Right lobe of liver (tissue), 6 donors: ENCODE measurements at regions not wholly inside any gene's neighbourhood (a gene's known extent, or its start where the extent isn't known, plus 50 kb on each side); places are given as distances from the start of the nearest gene placed in this dataset.

ENCODE experiments used
- ATAC-seq, 4 donors: fragments of 200-7000 bp; cut with Tn5 transposase; one replicate each; pipeline ENCODE4 v1.9.1; 2020; ENCODE audit warnings: mild to moderate bottlenecking in 4 of 4, moderate library complexity in 4 of 4
- DNase-seq, 3 donors: peaks; one replicate each; pipeline ENCODE4 v3.0.0-alpha.2; 2020
- H3K27ac ChIP-seq, 3 donors: fragments of 200-600 bp; one replicate each; pipeline ENCODE4 v1.8.0; 2022
- H3K27me3 ChIP-seq, 2 donors: fragments of 200-600 bp; one replicate each; pipeline ENCODE4 v1.8.0; 2022
- H3K36me3 ChIP-seq, 4 donors: fragments of 200-600 bp; sonication (generic) in 1 of 4; one replicate each; pipeline versions ENCODE4 v1.5.1 to v1.8.0; 2017 to 2022; ENCODE audit warnings: control low read depth in 1 of 4
- H3K4me1 ChIP-seq, 4 donors: fragments of 200-600 bp; sonication (generic) in 1 of 4; one replicate each; pipeline versions ENCODE4 v1.5.1 to v1.8.0; 2017 to 2022; ENCODE audit warnings: control low read depth in 1 of 4
- H3K4me3 ChIP-seq, 3 donors: fragments of 200-600 bp; one replicate each; pipeline ENCODE4 v1.8.0; 2022
- H3K9me3 ChIP-seq, 4 donors: fragments of 200-600 bp; sonication (generic) in 1 of 4; one replicate each; pipeline versions ENCODE4 v1.5.1 to v1.8.0; 2017 to 2022; ENCODE audit warnings: control low read depth in 1 of 4
- POLR2A ChIP-seq: fragments of 450-650 bp; IDR thresholded peaks from one replicate; pipeline ENCODE4 v1.6.1; 2017; ENCODE audit warnings: antibody characterized with exemption, mild to moderate bottlenecking
- WGBS: methylation state at CpG from one replicate; pipeline ENCODE4 v1.1.6; 2018; ENCODE audit warnings: low coverage, low lambda C conversion rate; ENCODE audit not compliant: insufficient coverage; ENCODE audit errors: missing lambda C conversion rate; 5-methylcytosine and 5-hydroxymethylcytosine counted together
- intact Hi-C, 2 donors: fragments of 100-400 bp; cut with DNase I; formaldehyde crosslinking; loops; one replicate each; pipeline versions ENCODE4 v1.11.2 to v1.14.1; 2022
- TF ChIP-seq, protein P1 (sequence below), 4 donors: fragments of 200-600 bp in 3 of 4; fragments of 450-650 bp in 1 of 4; IDR thresholded peaks; one replicate each; pipeline versions ENCODE4 v1.5.1 to v1.8.0; 2016 to 2022; ENCODE audit warnings: antibody characterized with exemption in 4 of 4, mild to moderate bottlenecking in 2 of 4
- donor health status: DM: no; HTN: yes; CAD: no.
- donor health status: DM: no; HTN: no; CAD: no.
- donor health status: DM: no; HTN: no; CAD: no.
- donor health status: DM: no; HTN: yes; CAD: no.
- donor health status: DM: no; HTN: yes; CAD: no.

DNA sequence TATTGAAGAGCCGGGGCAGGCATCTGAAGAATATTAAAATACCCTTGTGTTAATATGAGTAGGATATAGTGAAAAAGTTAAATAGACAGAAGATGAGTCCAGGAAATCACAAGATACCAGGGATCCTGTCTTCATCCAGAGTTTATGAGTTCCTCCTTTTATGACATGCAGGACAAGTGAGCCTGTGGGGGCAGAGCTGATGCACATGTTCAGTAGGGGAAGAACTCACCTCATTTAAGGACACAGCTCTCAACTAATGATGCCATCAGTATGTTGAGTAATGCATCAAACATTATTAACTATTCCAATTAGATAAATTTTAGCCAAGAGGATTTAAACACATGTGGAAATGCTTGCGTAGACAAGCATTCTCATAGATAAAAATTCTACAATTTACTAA is 435.8 kb upstream of the AKR1E2 start:
- Histone ChIP-seq H3K4me1 (no peaks in the 10 kb centered on the region), H3K4me3 (no peak overlapping the region), H3K9me3 (no peaks in the 10 kb centered on the region), H3K36me3 (no peaks in the 10 kb centered on the region), H3K27me3 (no peaks in the 10 kb centered on the region), H3K27ac (no peak overlapping the region)
- TF ChIP-seq, protein P1, sequence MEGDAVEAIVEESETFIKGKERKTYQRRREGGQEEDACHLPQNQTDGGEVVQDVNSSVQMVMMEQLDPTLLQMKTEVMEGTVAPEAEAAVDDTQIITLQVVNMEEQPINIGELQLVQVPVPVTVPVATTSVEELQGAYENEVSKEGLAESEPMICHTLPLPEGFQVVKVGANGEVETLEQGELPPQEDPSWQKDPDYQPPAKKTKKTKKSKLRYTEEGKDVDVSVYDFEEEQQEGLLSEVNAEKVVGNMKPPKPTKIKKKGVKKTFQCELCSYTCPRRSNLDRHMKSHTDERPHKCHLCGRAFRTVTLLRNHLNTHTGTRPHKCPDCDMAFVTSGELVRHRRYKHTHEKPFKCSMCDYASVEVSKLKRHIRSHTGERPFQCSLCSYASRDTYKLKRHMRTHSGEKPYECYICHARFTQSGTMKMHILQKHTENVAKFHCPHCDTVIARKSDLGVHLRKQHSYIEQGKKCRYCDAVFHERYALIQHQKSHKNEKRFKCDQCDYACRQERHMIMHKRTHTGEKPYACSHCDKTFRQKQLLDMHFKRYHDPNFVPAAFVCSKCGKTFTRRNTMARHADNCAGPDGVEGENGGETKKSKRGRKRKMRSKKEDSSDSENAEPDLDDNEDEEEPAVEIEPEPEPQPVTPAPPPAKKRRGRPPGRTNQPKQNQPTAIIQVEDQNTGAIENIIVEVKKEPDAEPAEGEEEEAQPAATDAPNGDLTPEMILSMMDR (IDR thresholded peaks at IDR 0.05): no peak
- TF ChIP-seq POLR2A: no peak
- WGBS: 87% methylated on average over 2 of the region's 2 CpGs
- no peak for ATAC-seq
- no peak for DNase-seq
- intact Hi-C loops: no loop called here

DNA sequence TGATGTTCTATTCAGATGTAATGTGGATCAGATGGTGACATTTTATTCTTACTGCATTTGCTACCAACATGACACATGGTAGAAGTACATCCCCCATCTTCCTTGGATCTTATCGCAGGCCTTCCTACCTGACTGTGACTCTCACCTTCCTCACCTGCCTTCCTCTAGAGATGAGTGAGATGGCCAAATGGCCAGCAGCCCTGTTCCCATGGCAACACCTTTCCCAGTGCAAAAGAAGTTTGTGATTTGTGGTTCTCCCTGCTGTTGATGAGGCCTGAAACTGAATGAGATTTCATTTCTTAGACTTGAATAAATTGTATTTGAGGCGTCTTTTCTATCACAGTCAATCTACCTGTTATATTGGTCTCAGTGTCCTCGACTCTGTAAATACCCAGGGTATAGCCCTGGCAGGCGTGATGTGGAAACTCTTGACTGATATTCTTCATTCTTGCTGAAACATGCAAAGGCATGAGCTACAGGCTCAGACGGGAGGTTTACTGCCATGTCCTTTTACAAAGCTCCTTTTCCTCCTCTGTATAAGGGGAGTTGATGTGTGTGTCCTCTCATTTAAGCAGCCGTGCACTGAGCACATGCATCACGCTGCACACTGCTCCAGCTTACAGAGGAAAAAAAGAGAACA is 440.7 kb upstream of the AKR1E2 start:
- no peak overlapping the region for H3K27ac ChIP-seq
- no peaks in the 10 kb centered on the region for H3K36me3 ChIP-seq
- 66% methylated on average over 7 of the region's 7 CpGs for WGBS
- TF ChIP-seq, protein P1 (IDR thresholded peaks at IDR 0.05): no peak
- no peak for TF ChIP-seq POLR2A
- no peak overlapping the region for H3K4me3 ChIP-seq
- no peaks in the 10 kb centered on the region for H3K4me1 ChIP-seq
- ATAC-seq: no peak
- intact Hi-C loops: no loop called here
- H3K27me3 ChIP-seq: no peaks in the 10 kb centered on the region
- no peak for DNase-seq
- no peaks in the 10 kb centered on the region for H3K9me3 ChIP-seq

DNA sequence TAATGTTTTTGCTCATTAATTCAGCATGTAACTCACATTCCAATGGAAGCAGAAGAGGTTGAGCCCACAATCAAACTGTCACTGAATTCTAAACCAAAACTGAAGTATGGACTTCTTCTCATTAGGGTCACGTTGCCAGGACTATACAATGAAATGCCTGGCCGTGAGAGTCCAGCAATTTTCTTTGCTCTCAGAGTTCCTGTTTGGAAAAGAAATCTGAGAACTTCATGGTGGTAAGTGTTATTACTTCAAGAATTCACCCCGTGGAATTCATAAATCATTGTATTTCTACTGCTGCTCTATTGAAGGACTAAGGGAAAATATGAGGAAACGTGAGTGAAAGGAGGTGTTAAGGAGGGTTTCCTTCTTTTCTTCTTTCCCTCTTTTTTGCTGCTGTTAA is 441.8 kb upstream of the AKR1E2 start:
- intact Hi-C loops: no loop called here
- TF ChIP-seq POLR2A: no peak
- TF ChIP-seq, protein P1 (IDR thresholded peaks at IDR 0.05): no peak
- Histone ChIP-seq H3K36me3 (no peaks in the 10 kb centered on the region), H3K4me3 (no peak overlapping the region), H3K9me3 (no peaks in the 10 kb centered on the region), H3K27ac (no peak overlapping the region), H3K27me3 (no peaks in the 10 kb centered on the region), H3K4me1 (no peaks in the 10 kb centered on the region)
- DNase-seq (no peak), ATAC-seq (no peak)
- WGBS: 44% methylated on average over 4 of the region's 4 CpGs

DNA sequence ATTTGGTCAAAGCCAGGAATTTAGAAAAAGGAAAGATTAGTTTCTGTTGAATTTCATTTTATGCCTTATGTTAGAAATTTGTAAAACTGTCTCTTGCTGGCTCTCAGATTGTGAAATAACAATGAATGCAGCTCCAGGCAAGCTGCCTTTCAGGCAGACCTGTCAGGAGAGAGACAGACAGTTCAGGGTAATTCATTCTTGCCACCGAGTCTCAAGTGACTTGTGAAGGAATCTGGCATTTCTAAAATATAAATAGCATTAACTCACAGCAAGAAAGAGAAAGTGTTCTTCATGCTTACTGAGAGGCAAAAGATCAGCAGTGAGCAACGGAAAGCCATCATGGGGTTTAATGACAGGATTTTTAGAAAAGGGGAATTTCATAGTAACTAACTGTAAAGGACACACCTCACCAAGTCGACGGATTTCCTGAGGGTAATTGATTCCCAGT is 442.3 kb upstream of the AKR1E2 start:
- Histone ChIP-seq H3K4me3 (no peak overlapping the region), H3K9me3 (no peaks in the 10 kb centered on the region), H3K27ac (no peak overlapping the region), H3K36me3 (no peaks in the 10 kb centered on the region), H3K27me3 (no peaks in the 10 kb centered on the region), H3K4me1 (no peaks in the 10 kb centered on the region)
- TF ChIP-seq, protein P1 (IDR thresholded peaks at IDR 0.05): no peak
- TF ChIP-seq POLR2A: no peak
- DNase-seq: no peak
- WGBS: 16% methylated on average over 4 of the region's 4 CpGs
- no peak for ATAC-seq
- intact Hi-C loops: no loop called here

DNA sequence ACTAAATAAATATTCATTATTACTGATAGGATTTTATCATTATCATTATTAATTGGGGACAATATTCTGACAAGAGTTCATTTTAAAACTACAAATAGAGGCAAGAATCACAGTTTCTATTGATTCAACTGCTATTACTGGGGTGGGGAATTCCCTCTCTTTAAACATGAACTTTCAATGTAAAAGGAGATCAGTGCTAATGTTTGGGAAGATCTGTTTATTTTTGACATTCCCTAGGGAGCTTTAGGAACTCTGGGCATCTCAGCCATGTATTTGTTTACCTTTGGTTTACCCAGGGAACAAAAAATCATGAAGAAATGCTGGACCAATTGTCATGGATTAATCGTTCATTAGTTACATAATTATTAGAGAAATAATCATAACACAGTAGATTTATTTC is 443.2 kb upstream of the AKR1E2 start:
- TF ChIP-seq, protein P1 (IDR thresholded peaks at IDR 0.05): no peak
- TF ChIP-seq POLR2A: no peak
- intact Hi-C loops: no loop called here
- H3K4me1 ChIP-seq: no peaks in the 10 kb centered on the region
- no peak for ATAC-seq
- WGBS: 14% methylated on average over 1 of the region's 1 CpG
- no peaks in the 10 kb centered on the region for H3K27me3 ChIP-seq
- no peak for DNase-seq
- no peak overlapping the region for H3K4me3 ChIP-seq
- no peak overlapping the region for H3K27ac ChIP-seq
- H3K36me3 ChIP-seq: no peaks in the 10 kb centered on the region
- no peaks in the 10 kb centered on the region for H3K9me3 ChIP-seq
